SKM-1 (cell line): ENCODE measurements at regions not wholly inside any gene's neighbourhood (a gene's known extent, or its start where the extent isn't known, plus 50 kb on each side); places are given as distances from the start of the nearest gene placed in this dataset.
"Not testable (repeated sequence)": the region's sequence is repeated elsewhere in the genome, so short reads cannot be mapped to it uniquely, and the experiment has no call there.

Experiments
- DNase-seq: peaks from one replicate; lab custom pipeline; 2025; ENCODE audit not compliant: unreplicated experiment; lab: John Stamatoyannopoulos, UW

GRCh38 chr10:61612450-61612849, 50.3 kb upstream of the CABCOCO1 start:
- DNase-seq: no peak

- no peak for DNase-seq
These were observed 50.7 kb upstream of the CABCOCO1 start for GRCh38 chr10:61612009-61612408.

GRCh38 chr10:61609701-61610100, 53.0 kb upstream of the CABCOCO1 start:
- no peak for DNase-seq

- no peak for DNase-seq
These were observed 54.3 kb upstream of the CABCOCO1 start for GRCh38 chr10:61608255-61609033.

- no peak for DNase-seq
These were observed 55.5 kb upstream of the CABCOCO1 start for GRCh38 chr10:61606959-61607907.

- no peak for DNase-seq
These were observed 57.5 kb upstream of the CABCOCO1 start for GRCh38 chr10:61605221-61605620.

GRCh38 chr10:61600399-61600798, 62.3 kb upstream of the CABCOCO1 start:
- DNase-seq: no peak

- DNase-seq: no peak
These were observed 68.3 kb upstream of the CABCOCO1 start for GRCh38 chr10:61594430-61594829.

GRCh38 chr10:61592581-61592980, 70.1 kb upstream of the CABCOCO1 start:
- DNase-seq: no peak

- no peak for DNase-seq
These were observed 73.0 kb upstream of the CABCOCO1 start for GRCh38 chr10:61589547-61590243.

GRCh38 chr10:61588770-61589211, 73.9 kb upstream of the CABCOCO1 start:
- no peak for DNase-seq

GRCh38 chr10:61586829-61587228, 75.9 kb upstream of the CABCOCO1 start:
- DNase-seq: no peak

GRCh38 chr10:61580608-61581007, 82.1 kb upstream of the CABCOCO1 start:
- DNase-seq: no peak

- not testable (repeated sequence) for DNase-seq
These were observed 92.5 kb upstream of the CABCOCO1 start for GRCh38 chr10:61570204-61570603.

- no peak for DNase-seq
These were observed 95.0 kb upstream of the CABCOCO1 start for GRCh38 chr10:61567729-61568128.

- no peak for DNase-seq
These were observed 96.7 kb upstream of the CABCOCO1 start for GRCh38 chr10:61565819-61566560.

GRCh38 chr10:61564444-61564843, 98.3 kb upstream of the CABCOCO1 start:
- no peak for DNase-seq

- no peak for DNase-seq
These were observed 103.1 kb upstream of the CABCOCO1 start for GRCh38 chr10:61559615-61560014.

GRCh38 chr10:61558188-61558587, 104.5 kb upstream of the CABCOCO1 start:
- DNase-seq: no peak

GRCh38 chr10:61554925-61555324, 101.7 kb upstream of the TMEM26 start:
- DNase-seq: peak; percentile 6

GRCh38 chr10:61549861-61550260, 96.7 kb upstream of the TMEM26 start:
- no peak for DNase-seq
